ENCODE measurements at regions not wholly inside any gene's neighbourhood (a gene's known extent, or its start where the extent isn't known, plus 50 kb on each side); places are given as distances from the start of the nearest gene placed in this dataset.
"Not testable (repeated sequence)": the region's sequence is repeated elsewhere in the genome, so short reads cannot be mapped to it uniquely, and the experiment has no call there.

DNA sequence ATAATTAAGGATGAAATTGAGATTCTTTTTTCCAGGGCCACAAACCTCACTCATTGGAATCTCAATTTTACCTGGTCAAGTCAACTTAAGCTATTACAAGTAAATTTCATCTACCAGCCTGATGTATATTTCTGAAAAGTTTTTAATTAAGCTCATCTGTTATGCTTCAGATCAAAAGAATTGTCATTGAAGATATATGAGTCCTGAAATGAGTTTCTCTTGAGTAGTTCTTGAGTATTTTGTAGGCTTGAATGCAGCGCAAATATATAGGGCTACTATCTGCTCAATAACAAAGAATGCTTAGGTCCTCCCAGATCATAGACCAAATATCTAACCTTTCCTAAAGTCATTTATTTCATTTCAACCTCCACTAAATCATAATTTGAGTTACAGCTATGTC is 482.2 kb upstream of the ST8SIA4 start:
- no peak for DNase-seq (ENCODE audit: low read depth in 2 of 2)

- DNase-seq (ENCODE audit: low read depth in 2 of 2) = no peak
These were observed 467.1 kb upstream of the ST8SIA4 start for GRCh38 chr5:101370181-101370580.

- DNase-seq (ENCODE audit: low read depth in 2 of 2) = no peak
These were observed 461.4 kb upstream of the ST8SIA4 start for GRCh38 chr5:101364469-101364868.

GRCh38 chr5:101362067-101362466 is 459.0 kb upstream of the ST8SIA4 start:
- DNase-seq (ENCODE audit: low read depth in 2 of 2) = no peak

DNA sequence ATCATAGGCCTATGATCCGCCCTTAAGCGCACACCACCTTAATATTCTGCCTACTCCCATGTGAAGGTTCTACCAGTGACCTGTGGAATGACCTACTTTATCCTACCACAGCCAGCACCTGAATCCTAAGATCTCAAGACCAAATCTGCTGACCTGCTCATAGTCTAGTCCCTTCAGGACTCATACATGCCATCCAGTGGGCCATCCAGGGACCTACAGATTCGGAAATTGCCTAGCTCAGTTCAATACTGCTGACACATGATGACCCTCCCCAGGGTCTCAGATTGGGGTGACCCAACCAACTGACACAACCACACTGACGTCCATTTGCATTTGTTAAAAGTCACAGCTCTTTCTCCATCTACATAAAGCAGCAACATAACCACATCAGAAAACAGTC is 443.8 kb upstream of the ST8SIA4 start:
- DNase-seq (ENCODE audit: low read depth in 2 of 2) = no peak

DNA sequence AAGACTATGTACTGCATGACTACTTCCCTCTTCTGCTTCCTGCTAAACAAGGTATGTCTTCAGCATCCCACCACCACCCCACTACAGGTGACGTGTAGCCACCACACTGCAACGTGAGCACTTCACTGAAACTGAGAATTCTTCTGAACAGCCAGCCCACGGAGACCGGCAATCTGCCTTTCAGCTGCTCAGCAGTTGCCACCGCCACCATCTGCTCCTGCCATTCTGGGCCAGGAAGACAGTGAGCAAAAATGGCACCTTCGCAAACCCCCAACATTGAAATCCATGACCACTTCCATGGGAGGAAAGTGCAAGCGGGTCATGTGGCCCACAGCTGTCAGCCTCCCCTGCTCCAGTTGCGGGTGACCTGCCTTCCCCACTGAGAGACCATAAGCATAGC is 443.4 kb upstream of the ST8SIA4 start:
- DNase-seq (ENCODE audit: low read depth in 2 of 2) = no peak

GRCh38 chr5:101338226-101338625 is 435.1 kb upstream of the ST8SIA4 start:
- no peak for DNase-seq (ENCODE audit: low read depth in 2 of 2)

DNA sequence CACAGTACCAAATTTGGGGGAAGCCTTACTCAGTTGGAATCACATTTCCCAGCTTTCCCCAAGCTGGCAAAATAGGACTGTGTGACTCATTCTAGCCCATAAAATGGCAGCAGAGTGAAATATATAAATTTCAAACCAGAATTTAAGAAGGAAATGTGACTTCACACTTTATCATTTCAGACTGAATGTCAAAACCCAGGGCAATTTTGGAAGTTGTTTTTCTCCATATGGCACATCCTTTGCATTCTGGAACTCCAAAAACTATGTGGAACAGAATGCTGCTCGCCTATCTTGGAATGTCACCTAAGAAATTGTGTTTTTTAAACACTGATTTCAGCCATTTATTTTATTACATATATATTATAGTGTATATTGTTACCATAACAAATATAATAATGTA is 424.7 kb upstream of the ST8SIA4 start:
- DNase-seq (ENCODE audit: low read depth in 2 of 2) = no peak

- no peak for DNase-seq (ENCODE audit: low read depth in 2 of 2)
These were observed 423.7 kb upstream of the ST8SIA4 start for GRCh38 chr5:101326766-101327165.

- not testable (repeated sequence) for DNase-seq (ENCODE audit: low read depth in 2 of 2)
These were observed 413.3 kb upstream of the ST8SIA4 start for GRCh38 chr5:101316401-101316800.

- DNase-seq (ENCODE audit: low read depth in 2 of 2) = no peak
These were observed 403.5 kb upstream of the ST8SIA4 start for GRCh38 chr5:101306391-101307137.

GRCh38 chr5:101296477-101296876 is 393.4 kb upstream of the ST8SIA4 start:
- DNase-seq (ENCODE audit: low read depth in 2 of 2) = no peak

GRCh38 chr5:101292199-101292598 is 389.1 kb upstream of the ST8SIA4 start:
- DNase-seq (ENCODE audit: low read depth in 2 of 2) = no peak

GRCh38 chr5:101290761-101291160 is 387.7 kb upstream of the ST8SIA4 start:
- DNase-seq (ENCODE audit: low read depth in 2 of 2) = not testable (repeated sequence)

- no peak for DNase-seq (ENCODE audit: low read depth in 2 of 2)
These were observed 385.6 kb upstream of the ST8SIA4 start for GRCh38 chr5:101288633-101289032.

GRCh38 chr5:101284736-101285375 is 381.8 kb upstream of the ST8SIA4 start:
- DNase-seq (ENCODE audit: low read depth in 2 of 2) = no peak

- not testable (repeated sequence) for DNase-seq (ENCODE audit: low read depth in 2 of 2)
These were observed 380.9 kb upstream of the ST8SIA4 start for GRCh38 chr5:101283938-101284337.

- no peak for DNase-seq (ENCODE audit: low read depth in 2 of 2)
These were observed 375.8 kb upstream of the ST8SIA4 start for GRCh38 chr5:101278917-101279316.

- no peak for DNase-seq (ENCODE audit: low read depth in 2 of 2)
These were observed 375.1 kb upstream of the ST8SIA4 start for GRCh38 chr5:101278011-101278687.

DNA sequence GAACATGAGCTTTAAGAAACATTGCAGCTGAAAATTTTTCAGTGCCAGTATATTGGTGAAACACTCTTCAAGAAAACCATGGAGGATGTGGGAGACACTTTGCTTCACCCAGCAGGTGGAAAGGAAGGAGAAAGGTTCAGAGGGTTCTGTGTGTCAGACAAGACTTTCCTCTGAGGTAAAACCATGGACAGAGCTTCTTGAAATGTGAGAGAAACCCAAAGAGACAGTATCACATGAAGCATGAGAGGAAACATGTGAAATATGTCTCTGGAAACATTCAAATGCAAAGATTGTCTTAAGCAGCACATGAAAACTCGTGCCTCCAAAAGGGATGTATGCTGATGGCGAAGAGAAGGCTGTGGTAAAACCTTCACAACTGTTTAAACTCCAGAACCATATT is 368.9 kb upstream of the ST8SIA4 start:
- DNase-seq (ENCODE audit: low read depth in 2 of 2) = no peak

DNA sequence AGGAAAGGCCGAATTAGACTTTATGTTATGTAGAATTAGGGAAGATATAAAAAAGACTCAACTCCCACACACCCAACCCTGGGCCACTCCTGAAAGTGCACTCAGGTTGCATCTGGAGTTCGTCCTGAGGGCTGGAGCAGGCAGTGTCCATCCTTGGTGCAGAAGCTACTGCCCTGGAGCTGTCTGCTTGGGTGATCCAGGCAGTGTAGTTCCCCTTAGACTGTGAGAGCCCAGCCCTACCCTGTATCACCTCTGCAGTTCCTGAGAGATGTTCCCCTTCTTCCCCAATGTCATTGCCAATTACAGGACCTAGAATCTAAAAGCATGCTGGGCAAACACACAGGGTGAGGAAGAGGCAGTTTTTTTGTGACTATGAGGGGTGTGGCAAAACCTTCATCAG is 368.3 kb upstream of the ST8SIA4 start:
- no peak for DNase-seq (ENCODE audit: low read depth in 2 of 2)

GRCh38 chr5:101260857-101261256 is 357.8 kb upstream of the ST8SIA4 start:
- DNase-seq (ENCODE audit: low read depth in 2 of 2) = no peak

- no peak for DNase-seq (ENCODE audit: low read depth in 2 of 2)
These were observed 350.0 kb upstream of the ST8SIA4 start for GRCh38 chr5:101253096-101253495.
